ENCODE measurements at regions not wholly inside any gene's neighbourhood (a gene's known extent, or its start where the extent isn't known, plus 50 kb on each side); places are given as distances from the start of the nearest gene placed in this dataset.
A peak's percentile ranks its signal among the peaks of the same experiment; 100 is the strongest.

GRCh38 chr18:8468191-8468590 lies 141.0 kb upstream of the RAB12 start:
- H3K36me3 ChIP-seq = no peaks in the 10 kb centered on the region
- no peak overlapping the region for H3K4me3 ChIP-seq
- H3K27ac ChIP-seq = no peak overlapping the region
- FAIRE-seq (no peak), ATAC-seq (no peak), DNase-seq (no peak)
- H3K4me1 ChIP-seq = no peaks in the 10 kb centered on the region
- TF ChIP-seq CTCF (IDR thresholded peaks at IDR 0.05) = no peak
- intact Hi-C loops (cut with DNase I) = no loop called here
- no peaks in the 10 kb centered on the region for H3K9me3 ChIP-seq
- 52 to 57% methylated on average over 8 of the region's 8 CpGs for WGBS, 2 donors
- H3K27me3 ChIP-seq = no peaks in the 10 kb centered on the region

DNA sequence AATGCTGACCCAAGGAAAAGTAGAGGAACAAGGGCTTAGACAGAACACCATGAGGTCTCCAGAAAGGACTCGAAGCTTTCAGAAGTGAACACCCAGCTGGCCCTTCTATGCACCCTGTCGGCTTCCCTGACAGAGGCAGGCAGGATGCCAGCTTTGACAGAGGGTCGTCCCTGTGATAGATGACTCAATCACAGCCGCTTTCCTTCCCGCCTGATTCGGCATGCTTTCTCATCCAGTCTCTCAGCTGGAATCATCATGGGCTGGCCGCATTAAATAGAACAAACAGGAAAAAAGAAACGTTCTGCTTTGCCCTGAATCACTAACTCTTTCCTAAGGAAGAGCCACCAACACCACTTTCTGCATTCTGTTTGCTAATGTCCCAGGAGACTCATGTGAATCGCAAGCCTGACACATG lies 140.3 kb upstream of the RAB12 start:
- WGBS, 2 donors = 37 to 40% methylated on average over 9 of the region's 9 CpGs
- ATAC-seq (no peak), DNase-seq (no peak), FAIRE-seq (no peak)
- intact Hi-C loops (cut with DNase I) = no loop called here
- H3K4me1 ChIP-seq = no peaks in the 10 kb centered on the region
- H3K9me3 ChIP-seq = no peaks in the 10 kb centered on the region
- no peak overlapping the region for H3K27ac ChIP-seq
- no peak overlapping the region for H3K4me3 ChIP-seq
- H3K27me3 ChIP-seq = no peaks in the 10 kb centered on the region
- H3K36me3 ChIP-seq = no peaks in the 10 kb centered on the region
- TF ChIP-seq CTCF (IDR thresholded peaks at IDR 0.05) = no peak

- intact Hi-C loops (cut with DNase I) = no loop called here
- ATAC-seq = peak in 1 of 4 donors; percentile 50
- H3K4me3 ChIP-seq = no peak overlapping the region
Observed at GRCh38 chr18:8469544-8470130, 139.6 kb upstream of the RAB12 start.

DNA sequence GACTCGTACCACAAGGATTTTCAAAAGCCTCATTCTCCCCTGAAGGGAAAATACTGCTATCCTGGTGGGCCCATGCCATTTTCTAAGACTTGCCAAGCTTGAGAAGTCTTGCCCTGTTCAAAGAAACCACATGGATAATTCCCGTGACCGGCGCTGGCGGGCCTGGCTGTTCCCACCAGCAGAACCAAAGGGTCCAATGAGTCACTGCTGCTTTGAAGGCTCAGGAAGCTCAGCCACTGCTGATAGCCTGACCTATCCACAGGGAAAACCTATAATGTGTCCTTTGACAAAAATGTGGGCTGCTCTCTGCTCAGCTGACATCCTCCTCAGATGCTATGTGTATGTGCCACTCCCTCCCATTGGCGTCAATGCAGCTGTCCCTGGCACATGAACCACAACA lies 137.9 kb upstream of the RAB12 start:
- DNase-seq (no peak), ATAC-seq (no peak), FAIRE-seq (no peak)
- WGBS, 2 donors = 89 to 92% methylated on average over 6 of the region's 6 CpGs
- no peaks in the 10 kb centered on the region for H3K9me3 ChIP-seq
- H3K4me1 ChIP-seq = no peaks in the 10 kb centered on the region
- H3K4me3 ChIP-seq = no peak overlapping the region
- TF ChIP-seq CTCF (IDR thresholded peaks at IDR 0.05) = no peak
- H3K36me3 ChIP-seq = no peaks in the 10 kb centered on the region
- intact Hi-C loops (cut with DNase I) = no loop called here
- H3K27ac ChIP-seq = no peak overlapping the region
- H3K27me3 ChIP-seq = no peaks in the 10 kb centered on the region

More at GRCh38 chr18:8469544-8470130, 139.6 kb upstream of the RAB12 start:
- no peak for DNase-seq
- H3K27me3 ChIP-seq = no peaks in the 10 kb centered on the region
- H3K27ac ChIP-seq = no peak overlapping the region
- H3K36me3 ChIP-seq = no peaks in the 10 kb centered on the region
- WGBS, 2 donors = 62% methylated on average over 6 of the region's 6 CpGs
- H3K9me3 ChIP-seq = no peaks in the 10 kb centered on the region
- FAIRE-seq = no peak
- H3K4me1 ChIP-seq = no peaks in the 10 kb centered on the region
- TF ChIP-seq CTCF (IDR thresholded peaks at IDR 0.05) = no peak

DNA sequence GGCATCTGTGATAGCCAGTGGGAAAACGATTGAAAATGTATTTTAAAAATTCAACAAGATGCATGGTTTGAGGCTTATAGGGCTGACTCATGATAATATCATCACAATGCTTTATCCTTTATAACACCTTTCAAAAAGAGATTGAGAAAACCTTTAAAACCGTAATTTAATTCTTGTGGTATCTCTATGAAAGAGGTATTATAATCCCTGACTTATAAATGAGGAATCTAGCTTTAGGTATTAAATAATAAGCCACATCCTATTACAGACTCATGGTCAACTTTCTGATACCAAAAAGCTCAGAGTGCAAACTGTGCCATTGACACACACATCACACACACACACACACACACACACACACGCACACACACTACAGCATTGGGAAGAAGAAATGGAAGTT lies 134.6 kb upstream of the RAB12 start:
- Histone ChIP-seq H3K27me3 (no peaks in the 10 kb centered on the region), H3K27ac (no peak overlapping the region), H3K4me3 (no peak overlapping the region), H3K9me3 (no peaks in the 10 kb centered on the region), H3K4me1 (no peaks in the 10 kb centered on the region), H3K36me3 (no peaks in the 10 kb centered on the region)
- no peak for FAIRE-seq
- no peak for ATAC-seq
- DNase-seq = no peak
- WGBS, 2 donors = 60 to 62% methylated on average over 3 of the region's 3 CpGs
- intact Hi-C loops (cut with DNase I) = no loop called here
- TF ChIP-seq CTCF (IDR thresholded peaks at IDR 0.05) = no peak

Data from pancreas (tissue), 10 donors.